D721Med (cell line): ENCODE measurements at regions not wholly inside any gene's neighbourhood (a gene's known extent, or its start where the extent isn't known, plus 50 kb on each side); places are given as distances from the start of the nearest gene placed in this dataset.
"Not testable (repeated sequence)": the region's sequence is repeated elsewhere in the genome, so short reads cannot be mapped to it uniquely, and the experiment has no call there.

Experiments
- DNase-seq: peaks from one replicate; pipeline ENCODE4 v3.0.0; 2011; ENCODE audit warnings: low spot score; ENCODE audit not compliant: insufficient read length
- FAIRE-seq: peaks from 2 replicates; lab custom pipeline; 2011; peaks lifted over from hg19 to GRCh38; lab: Jason Lieb, UNC
- CTCF ChIP-seq: IDR thresholded peaks from 2 replicates; pipeline ENCODE4 v1.5.1; 2012; ENCODE audit warnings: mild to moderate bottlenecking, control low read depth; ENCODE audit not compliant: insufficient read depth; ENCODE audit errors: missing control alignments

GRCh38 chr2:150260636-150261035 is 226.8 kb downstream of the RND3 start:
- FAIRE-seq (no peak), DNase-seq (no peak)
- no peak for TF ChIP-seq CTCF

DNA sequence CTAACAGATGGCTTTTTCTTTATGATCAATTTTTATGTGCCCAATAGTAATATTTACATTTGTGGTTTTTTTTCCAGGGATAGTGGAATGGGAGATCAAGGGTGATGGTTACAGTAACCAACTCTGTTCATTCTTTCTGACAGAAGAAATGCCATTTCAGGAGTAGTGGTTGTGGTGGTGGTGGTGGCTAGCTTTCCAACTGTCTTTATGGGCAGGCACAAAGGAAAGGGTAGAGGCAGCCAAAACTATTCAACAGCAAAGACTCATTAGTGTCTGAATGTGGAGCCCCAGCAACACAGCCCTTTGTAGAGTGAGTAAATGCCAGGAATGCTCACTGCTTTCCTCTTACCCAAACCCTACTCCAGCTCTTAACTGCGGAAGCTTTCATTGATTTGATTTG is 227.7 kb downstream of the RND3 start:
- TF ChIP-seq CTCF, result no peak
- no peak for FAIRE-seq

GRCh38 chr2:150258781-150259307 is 228.6 kb downstream of the RND3 start:
- TF ChIP-seq CTCF, result no peak
- DNase-seq (no peak), FAIRE-seq (no peak)

More for the DNA sequence above, 227.7 kb downstream of the RND3 start:
- DNase-seq, result no peak

- FAIRE-seq (no peak), DNase-seq (no peak)
- no peak for TF ChIP-seq CTCF
Observed at GRCh38 chr2:150256736-150257135, 230.7 kb downstream of the RND3 start.

- FAIRE-seq (no peak), DNase-seq (no peak)
- no peak for TF ChIP-seq CTCF
Observed at GRCh38 chr2:150255528-150255927, 231.9 kb downstream of the RND3 start.

DNA sequence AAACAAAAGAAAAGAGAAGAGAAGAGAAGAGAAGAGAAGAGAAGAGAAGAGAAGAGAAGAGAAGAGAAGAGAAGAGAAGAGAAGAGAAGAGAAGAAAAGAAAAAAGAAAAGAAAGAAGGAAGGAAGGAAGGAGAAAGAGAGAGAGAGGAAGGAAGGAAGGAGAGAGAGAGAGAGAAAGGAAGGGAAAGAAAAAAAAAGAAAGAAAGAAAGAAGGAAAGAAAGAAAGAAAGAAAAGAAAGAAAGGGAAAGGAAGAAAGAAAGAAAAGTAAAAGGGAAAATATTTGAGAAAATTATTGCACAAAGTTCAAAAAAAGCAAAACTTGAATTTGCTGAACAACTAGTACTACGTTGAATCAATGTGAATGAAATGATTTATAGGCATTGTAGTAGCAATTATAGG is 237.7 kb downstream of the RND3 start:
- not testable (repeated sequence) for FAIRE-seq, DNase-seq

- TF ChIP-seq CTCF, result no peak
- DNase-seq (no peak), FAIRE-seq (no peak)
Observed at GRCh38 chr2:150247481-150247880, 240.0 kb downstream of the RND3 start.
